ENCODE measurements at regions not wholly inside any gene's neighbourhood (a gene's known extent, or its start where the extent isn't known, plus 50 kb on each side); places are given as distances from the start of the nearest gene placed in this dataset.

GRCh38 chr14:71593966-71594365 lies 338.3 kb upstream of the RGS6 start:
- no peaks in the 10 kb centered on the region for H3K27me3 ChIP-seq (ENCODE audit: control insufficient read depth in 2 of 2, insufficient read depth in 2 of 2, low read length in 2 of 2)
- no peak overlapping the region for H3K4me3 ChIP-seq (replicated peaks in 1 of 3; ENCODE audit: insufficient read depth in 1 of 3, low read depth in 1 of 3, low read length in 3 of 3)
- no peaks in the 10 kb centered on the region for H3K36me3 ChIP-seq (ENCODE audit: control insufficient read depth in 2 of 2, extremely low read depth in 1 of 2, insufficient read depth in 2 of 2, low read length in 2 of 2)
- H3K9ac ChIP-seq (replicated peaks; ENCODE audit: extremely low read depth, insufficient read depth, low read length), result no peak overlapping the region
- no peak overlapping the region for H3K4me2 ChIP-seq (ENCODE audit: insufficient read depth, low read length)
- H3K9me3 ChIP-seq (replicated peaks; ENCODE audit: control insufficient read depth, insufficient read depth, low read length), result no peaks in the 10 kb centered on the region
- H3K79me2 ChIP-seq (ENCODE audit: control insufficient read depth, insufficient read depth, low read length), result no peaks in the 10 kb centered on the region
- H4K20me1 ChIP-seq (replicated peaks; ENCODE audit: control insufficient read depth, extremely low read depth, insufficient read depth, low read length), result no peaks in the 10 kb centered on the region
- TF ChIP-seq MYC (IDR thresholded peaks at IDR 0.05; ENCODE audit: low read depth, low read length) (no peak), POLR2A (IDR thresholded peaks at IDR 0.05; ENCODE audit: low read depth, low read length) (no peak), JUN (IDR thresholded peaks at IDR 0.05; ENCODE audit: borderline replicate concordance, insufficient read depth, insufficient read length, low read depth) (no peak), FOS (IDR thresholded peaks at IDR 0.05; ENCODE audit: borderline replicate concordance, insufficient read depth, low read length) (no peak), MAX (IDR thresholded peaks at IDR 0.05; ENCODE audit: insufficient read depth, insufficient read length) (no peak), CTCF (IDR thresholded peaks at IDR 0.05; ENCODE audit: extremely low read depth in 1 of 2, insufficient read depth in 1 of 2, low read depth in 1 of 2, low read length in 2 of 2) (no peak), EZH2 (IDR thresholded peaks at IDR 0.05; ENCODE audit: borderline replicate concordance, low read depth, low read length, severe bottlenecking) (no peak), POLR2AphosphoS5 (IDR thresholded peaks at IDR 0.05; ENCODE audit: insufficient read depth, low read depth, low read length) (no peak), GATA2 (IDR thresholded peaks at IDR 0.05; ENCODE audit: insufficient read depth, insufficient read length, low read depth, low read length) (no peak)
- no peaks in the 10 kb centered on the region for H3K9me1 ChIP-seq (replicated peaks; ENCODE audit: control insufficient read depth, extremely low read depth, insufficient read depth, low read length)
- no peak overlapping the region for H3K27ac ChIP-seq (ENCODE audit: insufficient read depth, low read depth, low read length)
- intact Hi-C loops (cut with micrococcal nuclease) (no loop called here), dilution Hi-C loops (cut with MboI; ENCODE audit: extremely low pct_ligation_motif_present, low sequenced_read_pairs) (no loop called here)
- DNase-seq (ENCODE audit: low read depth, low spot score) (no peak), FAIRE-seq (no peak)
- peaks cover 4% of the 10 kb centered on the region for H3K4me1 ChIP-seq (ENCODE audit: control insufficient read depth, extremely low read depth, insufficient read depth, low read length)
- no peak overlapping the region for H2AFZ ChIP-seq (ENCODE audit: low read depth, low read length)
- BruUV-seq (replicated peaks), result no TSS peak
- CTCF ChIA-PET, result interaction anchor here (1.4 to 2.6 kb wide), 3 partner anchors 11 to 261 kb away, joined by 3 to 6 read pairs (median 3); no protein-coding TSS in a partner anchor
- POLR2A ChIA-PET, result no interaction called here
